ENCODE measurements at regions not wholly inside any gene's neighbourhood (a gene's known extent, or its start where the extent isn't known, plus 50 kb on each side); places are given as distances from the start of the nearest gene placed in this dataset.
"Not testable (repeated sequence)": the region's sequence is repeated elsewhere in the genome, so short reads cannot be mapped to it uniquely, and the experiment has no call there.

GRCh38 chr11:134667175-134667500 is 255.1 kb upstream of the B3GAT1 start:
- no peak for DNase-seq (ENCODE audit: low read depth)

- DNase-seq (ENCODE audit: low read depth): no peak
Measured at GRCh38 chr11:134666273-134667174, 254.5 kb upstream of the B3GAT1 start.

GRCh38 chr11:134665571-134666270 is 253.7 kb upstream of the B3GAT1 start:
- no peak for DNase-seq (ENCODE audit: low read depth)

GRCh38 chr11:134665188-134665535 is 253.1 kb upstream of the B3GAT1 start:
- DNase-seq (ENCODE audit: low read depth): no peak

GRCh38 chr11:134664447-134665187 is 252.6 kb upstream of the B3GAT1 start:
- DNase-seq (ENCODE audit: low read depth): no peak

- DNase-seq (ENCODE audit: low read depth): no peak
Measured at GRCh38 chr11:134663506-134664313, 251.7 kb upstream of the B3GAT1 start.

GRCh38 chr11:134662629-134663360 is 250.8 kb upstream of the B3GAT1 start:
- DNase-seq (ENCODE audit: low read depth): no peak

GRCh38 chr11:134661660-134662059 is 249.6 kb upstream of the B3GAT1 start:
- no peak for DNase-seq (ENCODE audit: low read depth)

GRCh38 chr11:134660416-134660815 is 248.4 kb upstream of the B3GAT1 start:
- no peak for DNase-seq (ENCODE audit: low read depth)

GRCh38 chr11:134659882-134660281 is 247.8 kb upstream of the B3GAT1 start:
- DNase-seq (ENCODE audit: low read depth): no peak

- no peak for DNase-seq (ENCODE audit: low read depth)
Measured at GRCh38 chr11:134658481-134659225, 246.6 kb upstream of the B3GAT1 start.

GRCh38 chr11:134657631-134658030 is 245.6 kb upstream of the B3GAT1 start:
- DNase-seq (ENCODE audit: low read depth): no peak

- DNase-seq (ENCODE audit: low read depth): no peak
Measured at GRCh38 chr11:134656861-134657540, 245.0 kb upstream of the B3GAT1 start.

GRCh38 chr11:134656086-134656840 is 244.2 kb upstream of the B3GAT1 start:
- DNase-seq (ENCODE audit: low read depth): not testable (repeated sequence)

GRCh38 chr11:134655189-134655989 is 243.3 kb upstream of the B3GAT1 start:
- no peak for DNase-seq (ENCODE audit: low read depth)

GRCh38 chr11:134654161-134654915 is 242.3 kb upstream of the B3GAT1 start:
- DNase-seq (ENCODE audit: low read depth): no peak

GRCh38 chr11:134652586-134653255 is 240.7 kb upstream of the B3GAT1 start:
- DNase-seq (ENCODE audit: low read depth): no peak

Data from M059J (cell line).